ENCODE measurements at regions not wholly inside any gene's neighbourhood (a gene's known extent, or its start where the extent isn't known, plus 50 kb on each side); places are given as distances from the start of the nearest gene placed in this dataset.

DNA sequence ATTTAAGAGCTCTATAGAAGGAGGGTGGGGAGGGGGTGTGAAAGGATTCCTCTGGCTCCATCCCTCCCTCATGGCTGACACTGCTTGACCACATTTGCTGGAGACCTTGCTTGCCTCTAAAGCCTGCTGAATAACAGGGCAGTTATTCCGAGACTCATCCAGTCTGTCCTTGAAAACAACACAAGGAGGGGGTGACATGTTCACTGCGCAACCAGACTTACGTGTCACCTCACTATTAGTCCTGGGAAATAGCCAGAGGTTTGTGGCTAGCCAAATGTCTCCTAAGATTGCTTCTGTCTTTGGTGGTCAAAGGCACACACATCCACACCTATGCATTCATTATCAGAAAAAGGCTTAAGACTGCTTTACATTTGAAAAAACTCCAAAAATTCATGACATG lies 256.2 kb upstream of the SKOR2 start:
- no peak for DNase-seq (ENCODE audit: low read depth, low spot score)
- in situ Hi-C loops (cut with HindIII; ENCODE audit: low sequenced_read_pairs), result no loop called here
- H3K4me3 ChIP-seq (ENCODE audit: low read depth, low read length), result no peak overlapping the region
- TF ChIP-seq, protein P1, sequence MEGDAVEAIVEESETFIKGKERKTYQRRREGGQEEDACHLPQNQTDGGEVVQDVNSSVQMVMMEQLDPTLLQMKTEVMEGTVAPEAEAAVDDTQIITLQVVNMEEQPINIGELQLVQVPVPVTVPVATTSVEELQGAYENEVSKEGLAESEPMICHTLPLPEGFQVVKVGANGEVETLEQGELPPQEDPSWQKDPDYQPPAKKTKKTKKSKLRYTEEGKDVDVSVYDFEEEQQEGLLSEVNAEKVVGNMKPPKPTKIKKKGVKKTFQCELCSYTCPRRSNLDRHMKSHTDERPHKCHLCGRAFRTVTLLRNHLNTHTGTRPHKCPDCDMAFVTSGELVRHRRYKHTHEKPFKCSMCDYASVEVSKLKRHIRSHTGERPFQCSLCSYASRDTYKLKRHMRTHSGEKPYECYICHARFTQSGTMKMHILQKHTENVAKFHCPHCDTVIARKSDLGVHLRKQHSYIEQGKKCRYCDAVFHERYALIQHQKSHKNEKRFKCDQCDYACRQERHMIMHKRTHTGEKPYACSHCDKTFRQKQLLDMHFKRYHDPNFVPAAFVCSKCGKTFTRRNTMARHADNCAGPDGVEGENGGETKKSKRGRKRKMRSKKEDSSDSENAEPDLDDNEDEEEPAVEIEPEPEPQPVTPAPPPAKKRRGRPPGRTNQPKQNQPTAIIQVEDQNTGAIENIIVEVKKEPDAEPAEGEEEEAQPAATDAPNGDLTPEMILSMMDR (IDR thresholded peaks at IDR 0.05; ENCODE audit: low read depth, low read length), result no peak

DNA sequence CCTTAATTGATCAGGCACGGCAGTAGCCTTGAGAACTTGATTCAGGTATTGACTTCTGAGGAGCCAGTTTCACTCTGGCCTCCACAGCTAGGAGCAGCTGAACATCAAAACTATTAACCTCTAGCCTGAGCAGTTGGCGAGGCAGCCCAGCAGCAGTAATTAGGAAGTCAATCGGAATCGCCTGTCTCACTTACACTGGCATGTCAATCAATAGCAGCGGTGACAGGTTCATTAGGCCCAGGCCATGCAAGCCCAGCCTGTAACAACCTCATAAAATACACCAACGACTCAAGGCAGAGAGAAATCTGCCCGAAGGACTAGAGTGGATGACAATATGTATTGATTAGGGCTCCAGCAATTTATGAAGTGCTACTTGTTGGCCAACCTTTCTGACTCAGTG lies 255.4 kb upstream of the SKOR2 start:
- H3K4me3 ChIP-seq (ENCODE audit: low read depth, low read length), result no peak overlapping the region
- TF ChIP-seq, protein P1 (IDR thresholded peaks at IDR 0.05; ENCODE audit: low read depth, low read length), result no peak
- in situ Hi-C loops (cut with HindIII; ENCODE audit: low sequenced_read_pairs), result no loop called here
- DNase-seq (ENCODE audit: low read depth, low spot score), result no peak

DNA sequence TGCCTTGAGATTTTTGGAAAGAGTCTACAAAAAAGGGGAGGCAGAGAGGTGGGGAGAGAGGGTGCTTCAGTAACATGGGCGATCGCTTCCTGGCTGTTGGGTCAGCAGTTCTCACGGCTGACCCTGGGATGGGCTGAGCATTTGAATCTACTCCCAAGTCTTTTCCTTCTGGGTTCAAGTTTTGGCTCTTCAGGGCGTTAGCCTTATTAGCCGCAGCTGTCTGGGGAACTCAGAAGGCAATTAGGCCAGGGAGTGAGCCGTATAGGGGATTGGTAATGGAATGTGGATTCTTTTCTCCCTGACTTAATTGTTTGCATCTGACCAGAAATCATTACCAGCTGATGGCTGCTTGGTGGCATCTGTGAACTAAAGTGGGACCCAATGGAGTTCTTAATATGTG lies 250.5 kb upstream of the SKOR2 start:
- no peak overlapping the region for H3K4me3 ChIP-seq (ENCODE audit: low read depth, low read length)
- TF ChIP-seq, protein P1 (IDR thresholded peaks at IDR 0.05; ENCODE audit: low read depth, low read length), result no peak
- no peak for DNase-seq (ENCODE audit: low read depth, low spot score)
- in situ Hi-C loops (cut with HindIII; ENCODE audit: low sequenced_read_pairs), result no loop called here

DNA sequence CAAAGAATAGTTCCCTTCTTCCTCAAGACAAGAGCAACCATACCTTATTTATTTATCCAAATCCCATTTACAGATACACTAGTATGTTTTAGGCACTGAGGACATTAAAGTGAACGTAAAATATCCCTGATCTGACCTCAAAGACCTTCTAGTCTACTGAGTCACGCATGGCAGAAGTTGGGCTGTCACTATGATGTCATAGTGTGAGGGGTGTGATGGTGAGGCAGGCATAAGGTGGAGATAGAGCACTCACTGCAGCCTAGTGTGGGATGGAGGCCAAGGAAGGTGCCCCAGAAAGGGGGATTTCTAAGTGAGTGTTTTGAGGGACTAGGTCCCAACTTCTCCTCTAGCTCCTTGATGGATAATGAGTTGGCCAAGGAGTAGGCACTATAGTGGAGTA lies 249.5 kb upstream of the SKOR2 start:
- TF ChIP-seq, protein P1 (IDR thresholded peaks at IDR 0.05; ENCODE audit: low read depth, low read length), result no peak
- in situ Hi-C loops (cut with HindIII; ENCODE audit: low sequenced_read_pairs), result no loop called here
- H3K4me3 ChIP-seq (ENCODE audit: low read depth, low read length), result no peak overlapping the region
- no peak for DNase-seq (ENCODE audit: low read depth, low spot score)

DNA sequence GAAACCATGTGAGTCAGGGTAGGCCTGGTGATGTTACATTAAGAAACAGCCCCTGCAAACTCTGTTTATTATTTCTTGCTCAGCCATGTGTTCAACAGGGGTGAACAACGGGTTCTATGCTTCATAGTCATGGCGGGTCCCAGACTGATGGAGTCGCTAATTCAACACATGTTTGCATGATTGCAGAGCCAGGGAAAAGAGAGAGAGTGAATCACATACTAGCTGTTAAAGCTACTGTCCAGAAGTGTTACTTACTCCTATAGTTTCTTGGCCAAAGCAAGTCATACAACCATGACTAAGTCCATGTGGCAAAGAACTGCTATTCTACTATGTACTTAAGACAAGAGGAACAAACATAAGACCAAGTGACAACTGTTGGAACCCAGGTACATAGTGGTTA lies 241.2 kb upstream of the SKOR2 start:
- in situ Hi-C loops (cut with HindIII; ENCODE audit: low sequenced_read_pairs), result no loop called here
- TF ChIP-seq, protein P1 (IDR thresholded peaks at IDR 0.05; ENCODE audit: low read depth, low read length), result no peak
- DNase-seq (ENCODE audit: low read depth, low spot score), result no peak
- no peak overlapping the region for H3K4me3 ChIP-seq (ENCODE audit: low read depth, low read length)

DNA sequence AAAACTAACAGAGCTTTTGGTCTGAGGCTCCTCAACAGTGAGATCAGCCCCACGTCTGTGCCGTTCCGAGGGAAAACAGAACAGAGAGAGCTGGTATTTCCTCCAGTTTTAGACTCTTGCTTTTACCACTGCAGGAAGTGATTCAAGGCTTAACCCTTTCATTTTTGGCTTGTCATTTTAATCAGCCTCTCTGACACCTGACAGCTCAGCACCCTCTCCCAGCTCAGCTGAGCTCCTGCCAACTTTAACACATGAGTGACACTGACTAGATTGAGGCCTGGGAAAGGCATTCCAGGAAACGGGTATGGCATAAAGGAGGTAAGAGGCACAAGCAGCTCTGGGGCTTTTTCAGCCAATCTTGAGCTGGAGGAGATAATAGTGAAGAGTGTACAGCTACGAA lies 239.4 kb upstream of the SKOR2 start:
- no peak overlapping the region for H3K4me3 ChIP-seq (ENCODE audit: low read depth, low read length)
- TF ChIP-seq, protein P1 (IDR thresholded peaks at IDR 0.05; ENCODE audit: low read depth, low read length), result no peak
- in situ Hi-C loops (cut with HindIII; ENCODE audit: low sequenced_read_pairs), result no loop called here
- DNase-seq (ENCODE audit: low read depth, low spot score), result no peak

DNA sequence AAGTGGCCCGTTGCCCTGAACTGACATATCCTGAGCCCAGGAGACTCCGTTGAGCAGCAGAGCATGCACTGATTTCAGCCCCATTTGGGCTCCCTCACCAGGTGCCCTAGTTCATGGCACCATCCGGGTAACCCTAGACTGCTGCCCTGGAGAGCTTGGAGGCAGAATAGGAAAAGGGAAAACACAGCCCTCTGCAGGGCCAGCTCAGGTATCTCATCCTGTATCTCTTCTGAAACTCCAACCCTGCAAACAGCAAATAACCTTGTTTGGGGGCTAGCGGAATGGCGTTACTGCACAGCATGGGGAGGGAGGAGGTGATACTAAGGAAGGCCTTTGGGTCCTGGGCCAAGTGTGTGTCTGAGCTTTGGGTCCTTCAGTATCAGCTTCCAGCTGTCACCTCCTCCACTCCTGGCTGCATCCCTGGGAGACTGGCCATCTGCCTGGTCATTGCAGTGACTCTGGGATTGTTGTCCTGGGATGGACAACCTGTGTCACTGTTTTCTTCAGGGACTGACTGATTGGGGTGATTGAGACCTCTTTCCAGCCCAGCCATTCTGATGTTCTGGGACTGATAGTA lies 233.8 kb upstream of the SKOR2 start:
- TF ChIP-seq, protein P1 (IDR thresholded peaks at IDR 0.05; ENCODE audit: low read depth, low read length), result no peak
- in situ Hi-C loops (cut with HindIII; ENCODE audit: low sequenced_read_pairs), result no loop called here
- H3K4me3 ChIP-seq (ENCODE audit: low read depth, low read length), result no peak overlapping the region
- no peak for DNase-seq (ENCODE audit: low read depth, low spot score)
